ENCODE measurements at regions not wholly inside any gene's neighbourhood (a gene's known extent, or its start where the extent isn't known, plus 50 kb on each side); places are given as distances from the start of the nearest gene placed in this dataset.

DNA sequence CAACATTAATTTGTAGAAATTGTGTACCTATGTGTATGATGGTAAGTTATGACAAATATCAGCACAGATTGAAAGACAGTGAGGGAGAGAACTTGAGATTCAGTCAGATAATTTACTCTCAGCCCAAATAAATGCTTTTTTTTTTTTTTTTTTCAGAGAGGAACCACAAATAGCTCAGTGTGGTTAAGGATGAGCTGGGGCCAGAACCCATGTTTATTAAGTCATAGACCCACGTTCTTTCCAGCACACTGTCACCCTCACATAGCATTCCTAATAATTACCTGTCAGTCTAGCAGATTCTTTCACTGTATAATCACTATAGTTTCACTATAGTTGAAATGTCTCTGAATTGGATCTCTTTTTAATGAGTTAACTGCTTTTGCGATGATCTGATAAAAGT lies 246.1 kb downstream of the ZIC1 start:
- Histone ChIP-seq H3K27ac (ENCODE audit: low read depth in 2 of 2, low read length in 2 of 2) (no peak overlapping the region), H3K9me3 (ENCODE audit: control insufficient read depth in 2 of 2, low read length in 2 of 2) (no peaks in the 10 kb centered on the region), H3K4me3 (ENCODE audit: low read length in 2 of 2) (no peak overlapping the region), H3K36me3 (ENCODE audit: control insufficient read depth in 2 of 2, insufficient read depth in 2 of 2, low read length in 2 of 2) (no peaks in the 10 kb centered on the region), H3K4me1 (ENCODE audit: control insufficient read depth in 2 of 2, insufficient read depth in 2 of 2, low read length in 2 of 2) (no peaks in the 10 kb centered on the region), H3K27me3 (ENCODE audit: control insufficient read depth in 2 of 2, insufficient read depth in 2 of 2, low read length in 2 of 2) (no peaks in the 10 kb centered on the region), H3K9ac (ENCODE audit: low read depth in 1 of 2, low read length in 2 of 2) (no peak overlapping the region)

DNA sequence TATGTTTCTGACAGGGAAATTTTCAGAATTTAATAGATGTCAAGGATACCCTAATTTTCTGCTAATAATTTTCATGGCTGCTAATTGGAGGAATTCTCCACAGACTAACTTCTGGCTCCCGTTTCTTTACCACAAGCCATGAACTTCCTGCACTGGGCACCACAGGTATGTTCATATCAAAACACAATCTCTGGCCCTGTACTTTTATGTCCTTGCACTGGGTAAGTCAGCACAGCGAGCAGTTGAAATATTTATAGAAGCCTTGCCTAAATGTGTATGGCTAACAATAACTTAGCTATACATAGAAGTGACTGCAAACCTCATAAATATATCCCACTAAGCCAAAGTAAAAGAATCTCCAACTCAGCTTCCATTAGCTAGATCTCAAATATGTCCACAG lies 246.9 kb downstream of the ZIC1 start:
- H3K4me1 ChIP-seq (ENCODE audit: control insufficient read depth in 2 of 2, insufficient read depth in 2 of 2, low read length in 2 of 2), result no peaks in the 10 kb centered on the region
- no peak overlapping the region for H3K4me3 ChIP-seq (ENCODE audit: low read length in 2 of 2)
- no peaks in the 10 kb centered on the region for H3K36me3 ChIP-seq (ENCODE audit: control insufficient read depth in 2 of 2, insufficient read depth in 2 of 2, low read length in 2 of 2)
- H3K9ac ChIP-seq (ENCODE audit: low read depth in 1 of 2, low read length in 2 of 2), result no peak overlapping the region
- no peaks in the 10 kb centered on the region for H3K27me3 ChIP-seq (ENCODE audit: control insufficient read depth in 2 of 2, insufficient read depth in 2 of 2, low read length in 2 of 2)
- H3K27ac ChIP-seq (ENCODE audit: low read depth in 2 of 2, low read length in 2 of 2), result no peak overlapping the region
- no peaks in the 10 kb centered on the region for H3K9me3 ChIP-seq (ENCODE audit: control insufficient read depth in 2 of 2, low read length in 2 of 2)

DNA sequence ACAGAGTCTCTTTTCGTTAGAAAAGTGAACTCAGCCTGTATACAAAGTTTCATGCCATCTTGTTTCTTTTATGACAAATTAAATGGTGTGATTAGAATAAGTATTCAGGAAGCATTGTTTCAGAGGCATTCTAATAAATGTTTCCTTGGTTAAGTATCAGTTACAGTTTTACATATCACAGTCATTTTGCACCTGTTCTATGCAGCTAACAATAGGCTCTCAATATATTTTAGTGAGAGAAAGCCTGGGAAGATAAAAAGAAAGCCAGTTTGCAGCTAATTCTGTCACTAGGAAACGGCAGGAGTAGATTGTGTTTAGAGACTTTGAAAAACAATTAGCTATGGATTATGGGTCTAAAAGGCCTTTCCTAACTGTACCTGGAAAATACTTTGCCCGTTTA lies 252.8 kb downstream of the ZIC1 start:
- H3K9ac ChIP-seq (ENCODE audit: low read depth in 1 of 2, low read length in 2 of 2), result no peak overlapping the region
- H3K9me3 ChIP-seq (ENCODE audit: control insufficient read depth in 2 of 2, low read length in 2 of 2), result no peaks in the 10 kb centered on the region
- H3K4me3 ChIP-seq (ENCODE audit: low read length in 2 of 2), result no peak overlapping the region
- H3K36me3 ChIP-seq (ENCODE audit: control insufficient read depth in 2 of 2, insufficient read depth in 2 of 2, low read length in 2 of 2), result no peaks in the 10 kb centered on the region
- no peak overlapping the region for H3K27ac ChIP-seq (ENCODE audit: low read depth in 2 of 2, low read length in 2 of 2)
- no peaks in the 10 kb centered on the region for H3K4me1 ChIP-seq (ENCODE audit: control insufficient read depth in 2 of 2, insufficient read depth in 2 of 2, low read length in 2 of 2)
- H3K27me3 ChIP-seq (ENCODE audit: control insufficient read depth in 2 of 2, insufficient read depth in 2 of 2, low read length in 2 of 2), result no peaks in the 10 kb centered on the region

DNA sequence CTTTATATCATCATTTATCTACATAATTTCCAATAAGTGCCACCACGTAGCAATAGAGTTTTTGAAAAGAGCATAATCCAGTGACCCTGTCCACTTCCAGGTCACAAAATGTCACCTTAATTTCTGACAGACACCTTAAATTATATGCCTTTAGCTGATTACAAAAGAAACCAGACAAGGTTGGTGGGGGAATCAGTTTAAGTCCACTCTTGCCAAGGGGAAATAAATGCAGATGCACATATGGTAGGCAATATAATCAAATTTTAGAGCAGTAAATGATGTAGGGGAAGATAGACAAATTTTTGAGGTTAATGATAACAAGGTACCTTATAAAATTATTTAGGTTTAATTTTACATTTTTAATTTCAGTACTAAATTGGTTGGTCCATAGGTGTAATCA lies 253.5 kb downstream of the ZIC1 start:
- Histone ChIP-seq H3K27ac (ENCODE audit: low read depth in 2 of 2, low read length in 2 of 2) (no peak overlapping the region), H3K36me3 (ENCODE audit: control insufficient read depth in 2 of 2, insufficient read depth in 2 of 2, low read length in 2 of 2) (no peaks in the 10 kb centered on the region), H3K9ac (ENCODE audit: low read depth in 1 of 2, low read length in 2 of 2) (no peak overlapping the region), H3K4me1 (ENCODE audit: control insufficient read depth in 2 of 2, insufficient read depth in 2 of 2, low read length in 2 of 2) (no peaks in the 10 kb centered on the region), H3K27me3 (ENCODE audit: control insufficient read depth in 2 of 2, insufficient read depth in 2 of 2, low read length in 2 of 2) (no peaks in the 10 kb centered on the region), H3K9me3 (ENCODE audit: control insufficient read depth in 2 of 2, low read length in 2 of 2) (no peaks in the 10 kb centered on the region), H3K4me3 (ENCODE audit: low read length in 2 of 2) (no peak overlapping the region)

- Histone ChIP-seq H3K36me3 (ENCODE audit: control insufficient read depth in 2 of 2, insufficient read depth in 2 of 2, low read length in 2 of 2) (no peaks in the 10 kb centered on the region), H3K27ac (ENCODE audit: low read depth in 2 of 2, low read length in 2 of 2) (no peak overlapping the region), H3K9me3 (ENCODE audit: control insufficient read depth in 2 of 2, low read length in 2 of 2) (no peaks in the 10 kb centered on the region), H3K27me3 (ENCODE audit: control insufficient read depth in 2 of 2, insufficient read depth in 2 of 2, low read length in 2 of 2) (no peaks in the 10 kb centered on the region), H3K9ac (ENCODE audit: low read depth in 1 of 2, low read length in 2 of 2) (no peak overlapping the region), H3K4me1 (ENCODE audit: control insufficient read depth in 2 of 2, insufficient read depth in 2 of 2, low read length in 2 of 2) (no peaks in the 10 kb centered on the region), H3K4me3 (ENCODE audit: low read length in 2 of 2) (no peak overlapping the region)
These were observed 259.9 kb downstream of the ZIC1 start for GRCh38 chr3:147669077-147669476.

GRCh38 chr3:147672035-147672434 lies 262.9 kb downstream of the ZIC1 start:
- Histone ChIP-seq H3K9me3 (ENCODE audit: control insufficient read depth in 2 of 2, low read length in 2 of 2) (no peaks in the 10 kb centered on the region), H3K36me3 (ENCODE audit: control insufficient read depth in 2 of 2, insufficient read depth in 2 of 2, low read length in 2 of 2) (no peaks in the 10 kb centered on the region), H3K9ac (ENCODE audit: low read depth in 1 of 2, low read length in 2 of 2) (no peak overlapping the region), H3K27ac (ENCODE audit: low read depth in 2 of 2, low read length in 2 of 2) (no peak overlapping the region), H3K27me3 (ENCODE audit: control insufficient read depth in 2 of 2, insufficient read depth in 2 of 2, low read length in 2 of 2) (no peaks in the 10 kb centered on the region), H3K4me3 (ENCODE audit: low read length in 2 of 2) (no peak overlapping the region), H3K4me1 (ENCODE audit: control insufficient read depth in 2 of 2, insufficient read depth in 2 of 2, low read length in 2 of 2) (no peaks in the 10 kb centered on the region)

- Histone ChIP-seq H3K27me3 (ENCODE audit: control insufficient read depth in 2 of 2, insufficient read depth in 2 of 2, low read length in 2 of 2) (no peaks in the 10 kb centered on the region), H3K9me3 (ENCODE audit: control insufficient read depth in 2 of 2, low read length in 2 of 2) (no peaks in the 10 kb centered on the region), H3K36me3 (ENCODE audit: control insufficient read depth in 2 of 2, insufficient read depth in 2 of 2, low read length in 2 of 2) (no peaks in the 10 kb centered on the region), H3K4me3 (ENCODE audit: low read length in 2 of 2) (no peak overlapping the region), H3K27ac (ENCODE audit: low read depth in 2 of 2, low read length in 2 of 2) (no peak overlapping the region), H3K4me1 (ENCODE audit: control insufficient read depth in 2 of 2, insufficient read depth in 2 of 2, low read length in 2 of 2) (no peaks in the 10 kb centered on the region), H3K9ac (ENCODE audit: low read depth in 1 of 2, low read length in 2 of 2) (no peak overlapping the region)
These were observed 263.3 kb downstream of the ZIC1 start for GRCh38 chr3:147672436-147672835.

DNA sequence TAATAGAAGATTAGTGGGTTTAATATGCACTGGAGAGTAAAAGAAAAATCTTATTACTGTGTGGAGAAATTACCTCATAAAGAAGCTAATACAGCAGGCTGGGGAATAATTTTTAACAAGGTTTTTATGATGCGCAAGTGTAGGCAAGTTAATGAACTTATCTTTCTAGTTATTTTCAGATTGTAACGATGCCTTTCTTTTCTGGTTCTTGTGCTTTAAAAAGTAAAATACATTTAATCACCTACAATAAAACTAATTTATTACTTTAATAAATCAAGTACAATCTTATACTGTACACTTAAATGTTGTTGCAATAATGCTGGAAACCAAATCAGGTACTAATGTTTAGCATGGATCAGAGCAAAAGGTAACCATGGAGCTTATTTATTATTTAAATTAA lies 266.6 kb downstream of the ZIC1 start:
- H3K27ac ChIP-seq (ENCODE audit: low read depth in 2 of 2, low read length in 2 of 2), result no peak overlapping the region
- H3K9ac ChIP-seq (ENCODE audit: low read depth in 1 of 2, low read length in 2 of 2), result no peak overlapping the region
- no peak overlapping the region for H3K4me3 ChIP-seq (ENCODE audit: low read length in 2 of 2)
- H3K27me3 ChIP-seq (ENCODE audit: control insufficient read depth in 2 of 2, insufficient read depth in 2 of 2, low read length in 2 of 2), result no peaks in the 10 kb centered on the region
- no peaks in the 10 kb centered on the region for H3K36me3 ChIP-seq (ENCODE audit: control insufficient read depth in 2 of 2, insufficient read depth in 2 of 2, low read length in 2 of 2)
- no peaks in the 10 kb centered on the region for H3K4me1 ChIP-seq (ENCODE audit: control insufficient read depth in 2 of 2, insufficient read depth in 2 of 2, low read length in 2 of 2)
- no peaks in the 10 kb centered on the region for H3K9me3 ChIP-seq (ENCODE audit: control insufficient read depth in 2 of 2, low read length in 2 of 2)

DNA sequence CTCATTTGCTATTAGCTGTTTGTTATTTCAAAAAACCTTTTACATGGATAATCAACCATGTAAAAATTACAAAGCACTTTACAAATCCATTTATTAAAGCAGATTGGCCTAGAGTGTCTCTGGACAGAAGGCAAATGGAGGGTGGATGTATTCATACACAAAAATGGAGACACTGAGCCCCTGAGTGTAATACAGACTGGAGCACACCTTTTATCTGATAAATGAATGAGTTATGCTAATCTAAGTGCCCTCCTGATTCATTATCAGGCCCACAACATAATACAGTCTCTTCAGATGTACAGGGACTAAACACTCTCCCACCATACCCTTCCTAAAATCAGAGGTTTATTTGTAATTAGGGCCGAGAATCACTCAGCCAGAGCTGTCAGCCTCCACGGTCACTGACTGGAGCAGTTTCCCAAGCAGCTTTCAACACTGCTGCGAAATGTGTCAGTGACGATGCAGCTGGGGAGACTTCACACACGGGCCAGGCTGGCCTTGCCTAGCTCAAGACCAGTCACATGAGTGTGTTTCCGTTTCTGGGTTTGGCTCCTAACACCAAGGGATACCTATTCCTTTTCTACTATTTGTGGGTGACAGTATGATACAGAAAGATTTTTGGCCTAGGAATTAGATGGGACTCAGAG lies 271.8 kb downstream of the ZIC1 start:
- Histone ChIP-seq H3K27ac (ENCODE audit: low read depth in 2 of 2, low read length in 2 of 2) (no peak overlapping the region), H3K36me3 (ENCODE audit: control insufficient read depth in 2 of 2, insufficient read depth in 2 of 2, low read length in 2 of 2) (no peaks in the 10 kb centered on the region), H3K9me3 (ENCODE audit: control insufficient read depth in 2 of 2, low read length in 2 of 2) (no peaks in the 10 kb centered on the region), H3K27me3 (ENCODE audit: control insufficient read depth in 2 of 2, insufficient read depth in 2 of 2, low read length in 2 of 2) (no peaks in the 10 kb centered on the region), H3K4me3 (ENCODE audit: low read length in 2 of 2) (no peak overlapping the region), H3K9ac (ENCODE audit: low read depth in 1 of 2, low read length in 2 of 2) (no peak overlapping the region), H3K4me1 (ENCODE audit: control insufficient read depth in 2 of 2, insufficient read depth in 2 of 2, low read length in 2 of 2) (no peaks in the 10 kb centered on the region)

DNA sequence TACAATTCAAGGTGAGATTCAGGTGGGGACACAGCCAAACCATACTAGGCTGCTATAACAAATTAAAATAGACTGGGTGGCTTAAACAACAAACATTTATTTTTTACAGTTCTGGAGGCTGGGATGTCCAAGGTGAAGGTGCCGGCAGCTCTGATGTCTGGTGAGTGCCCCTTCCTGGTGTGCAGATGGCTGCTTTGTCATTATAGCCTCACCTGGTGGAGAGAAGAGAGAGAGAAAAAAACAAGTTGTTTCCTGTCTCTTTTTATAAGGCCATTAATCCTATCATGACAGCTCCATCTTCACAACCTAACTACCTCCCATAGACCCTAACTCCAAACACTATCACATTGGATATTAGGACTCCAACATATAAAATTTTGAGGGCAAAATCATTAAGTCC lies 279.7 kb downstream of the ZIC1 start:
- H3K4me1 ChIP-seq (ENCODE audit: control insufficient read depth in 2 of 2, insufficient read depth in 2 of 2, low read length in 2 of 2), result no peaks in the 10 kb centered on the region
- no peaks in the 10 kb centered on the region for H3K27me3 ChIP-seq (ENCODE audit: control insufficient read depth in 2 of 2, insufficient read depth in 2 of 2, low read length in 2 of 2)
- H3K9ac ChIP-seq (ENCODE audit: low read depth in 1 of 2, low read length in 2 of 2), result no peak overlapping the region
- H3K27ac ChIP-seq (ENCODE audit: low read depth in 2 of 2, low read length in 2 of 2), result no peak overlapping the region
- no peaks in the 10 kb centered on the region for H3K9me3 ChIP-seq (ENCODE audit: control insufficient read depth in 2 of 2, low read length in 2 of 2)
- no peaks in the 10 kb centered on the region for H3K36me3 ChIP-seq (ENCODE audit: control insufficient read depth in 2 of 2, insufficient read depth in 2 of 2, low read length in 2 of 2)
- H3K4me3 ChIP-seq (ENCODE audit: low read length in 2 of 2), result no peak overlapping the region

Measured in mucosa of rectum (tissue), 2 donors.